ENCODE measurements at regions not wholly inside any gene's neighbourhood (a gene's known extent, or its start where the extent isn't known, plus 50 kb on each side); places are given as distances from the start of the nearest gene placed in this dataset.
A peak's percentile ranks its signal among the peaks of the same experiment; 100 is the strongest.

GRCh38 chr5:167893271-167893670 lies 398.2 kb upstream of the WWC1 start:
- no peak for DNase-seq (ENCODE audit: low read depth)
- no peak for TF ChIP-seq CTCF (conservative IDR thresholded peaks at IDR 0.05; ENCODE audit: low read depth, low read length)
- no peak overlapping the region for H3K4me3 ChIP-seq (ENCODE audit: low read length)

- TF ChIP-seq CTCF (conservative IDR thresholded peaks at IDR 0.05; ENCODE audit: low read depth, low read length): no peak
- DNase-seq (ENCODE audit: low read depth): no peak
- no peak overlapping the region for H3K4me3 ChIP-seq (ENCODE audit: low read length)
These were observed 396.6 kb upstream of the WWC1 start for GRCh38 chr5:167894631-167895472.

- DNase-seq (ENCODE audit: low read depth): no peak
- no peak overlapping the region for H3K4me3 ChIP-seq (ENCODE audit: low read length)
- TF ChIP-seq CTCF (conservative IDR thresholded peaks at IDR 0.05; ENCODE audit: low read depth, low read length): peak; percentile 2
These were observed 395.4 kb upstream of the WWC1 start for GRCh38 chr5:167895899-167896659.

- no peak overlapping the region for H3K4me3 ChIP-seq (ENCODE audit: low read length)
- TF ChIP-seq CTCF (conservative IDR thresholded peaks at IDR 0.05; ENCODE audit: low read depth, low read length): no peak
- DNase-seq (ENCODE audit: low read depth): no peak
These were observed 394.6 kb upstream of the WWC1 start for GRCh38 chr5:167896814-167897213.

GRCh38 chr5:167897371-167897770 lies 394.1 kb upstream of the WWC1 start:
- H3K4me3 ChIP-seq (ENCODE audit: low read length): no peak overlapping the region
- DNase-seq (ENCODE audit: low read depth): no peak
- no peak for TF ChIP-seq CTCF (conservative IDR thresholded peaks at IDR 0.05; ENCODE audit: low read depth, low read length)

GRCh38 chr5:167898361-167899042 lies 392.9 kb upstream of the WWC1 start:
- TF ChIP-seq CTCF (conservative IDR thresholded peaks at IDR 0.05; ENCODE audit: low read depth, low read length): no peak
- no peak overlapping the region for H3K4me3 ChIP-seq (ENCODE audit: low read length)
- DNase-seq (ENCODE audit: low read depth): no peak
